K562 (cell line): ENCODE measurements at regions not wholly inside any gene's neighbourhood (a gene's known extent, or its start where the extent isn't known, plus 50 kb on each side); places are given as distances from the start of the nearest gene placed in this dataset.

Experiments used
- CTCF ChIP-seq, 3 experiments: IDR thresholded peaks in 2 of 3; conservative IDR thresholded peaks in 1 of 3; 2 replicates each; pipeline ENCODE4 v1.5.1; 2011 to 2012; ENCODE audit warnings: low read length in 3 of 3, mild to moderate bottlenecking in 3 of 3, control low read depth in 2 of 3, improper control_type of control experiment in 1 of 3, inconsistent platforms in 1 of 3, low read depth in 1 of 3, mixed read lengths in 1 of 3, moderate library complexity in 1 of 3; ENCODE audit not compliant: insufficient read depth in 2 of 3
- ETS2 ChIP-seq: IDR thresholded peaks from 2 replicates; pipeline ENCODE4 v1.6.1; 2016; ENCODE audit warnings: borderline replicate concordance, missing genetic modification characterization, mild to moderate bottlenecking, moderate library complexity, missing compliant biosample characterization; ENCODE audit not compliant: poor library complexity, severe bottlenecking
- NCOR1 ChIP-seq: fragments of 450-650 bp; IDR thresholded peaks from 2 replicates; pipeline ENCODE4 v1.6.1; 2016; ENCODE audit warnings: mild to moderate bottlenecking, moderate library complexity
- ZBTB9 ChIP-seq: fragments of 450-650 bp; formaldehyde crosslinking; IDR thresholded peaks from 2 replicates; pipeline ENCODE4 v1.4.0; 2020; ENCODE audit warnings: mild to moderate bottlenecking, moderate library complexity
- ZNF224 ChIP-seq: sonication (generic); formaldehyde crosslinking; IDR thresholded peaks from 2 replicates; pipeline ENCODE4 v1.8.0; 2022; ENCODE audit warnings: mild to moderate bottlenecking, missing genetic modification reagents
- ZNF318 ChIP-seq, 2 experiments: fragments of 450-650 bp; IDR thresholded peaks; 2 replicates each; pipeline ENCODE4 v1.6.1; 2016; ENCODE audit warnings: mild to moderate bottlenecking in 2 of 2, borderline replicate concordance in 1 of 2, low read depth in 1 of 2, moderate library complexity in 1 of 2

GRCh38 chr4:71254451-71255012 is 84.3 kb upstream of the SLC4A4 start (continued):
- TF ChIP-seq ZNF318 (IDR thresholded peaks at IDR 0.05; ENCODE audit: borderline replicate concordance in 1 of 2, low read depth in 1 of 2) (no peak), ZBTB9 (no peak), ETS2 (tag) (no peak), ZNF224 (CRISPR knock-in tag) (no peak), CTCF (IDR thresholded peaks at IDR 0.05 in 2 of 3, conservative IDR thresholded peaks at IDR 0.05 in 1 of 3; ENCODE audit: insufficient read depth in 2 of 3, low read depth in 1 of 3, low read length in 3 of 3) (0 out of 6 replicates have a peak, but pooled peaks of 1 of the 3 experiments have one; percentile 20), NCOR1 (no peak)
